ENCODE measurements at regions not wholly inside any gene's neighbourhood (a gene's known extent, or its start where the extent isn't known, plus 50 kb on each side); places are given as distances from the start of the nearest gene placed in this dataset.

GRCh38 chr17:63138713-63139112 is 172.7 kb downstream of the TANC2 start:
- TF ChIP-seq, protein P1, sequence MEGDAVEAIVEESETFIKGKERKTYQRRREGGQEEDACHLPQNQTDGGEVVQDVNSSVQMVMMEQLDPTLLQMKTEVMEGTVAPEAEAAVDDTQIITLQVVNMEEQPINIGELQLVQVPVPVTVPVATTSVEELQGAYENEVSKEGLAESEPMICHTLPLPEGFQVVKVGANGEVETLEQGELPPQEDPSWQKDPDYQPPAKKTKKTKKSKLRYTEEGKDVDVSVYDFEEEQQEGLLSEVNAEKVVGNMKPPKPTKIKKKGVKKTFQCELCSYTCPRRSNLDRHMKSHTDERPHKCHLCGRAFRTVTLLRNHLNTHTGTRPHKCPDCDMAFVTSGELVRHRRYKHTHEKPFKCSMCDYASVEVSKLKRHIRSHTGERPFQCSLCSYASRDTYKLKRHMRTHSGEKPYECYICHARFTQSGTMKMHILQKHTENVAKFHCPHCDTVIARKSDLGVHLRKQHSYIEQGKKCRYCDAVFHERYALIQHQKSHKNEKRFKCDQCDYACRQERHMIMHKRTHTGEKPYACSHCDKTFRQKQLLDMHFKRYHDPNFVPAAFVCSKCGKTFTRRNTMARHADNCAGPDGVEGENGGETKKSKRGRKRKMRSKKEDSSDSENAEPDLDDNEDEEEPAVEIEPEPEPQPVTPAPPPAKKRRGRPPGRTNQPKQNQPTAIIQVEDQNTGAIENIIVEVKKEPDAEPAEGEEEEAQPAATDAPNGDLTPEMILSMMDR (conservative IDR thresholded peaks at IDR 0.05; ENCODE audit: low read length) = no peak
- no peak for TF ChIP-seq EZH2phosphoT487 (IDR thresholded peaks at IDR 0.05; ENCODE audit: borderline replicate concordance)
- no peaks in the 10 kb centered on the region for H3F3A ChIP-seq (ENCODE audit: low read depth)
- peaks cover 5% of the 10 kb centered on the region for H3K4me1 ChIP-seq (ENCODE audit: insufficient read depth, low read length, poor library complexity, severe bottlenecking)

GRCh38 chr17:63139356-63139755 is 173.3 kb downstream of the TANC2 start:
- no peaks in the 10 kb centered on the region for H3F3A ChIP-seq (ENCODE audit: low read depth)
- H3K9me2 ChIP-seq (replicated peaks; ENCODE audit: low read depth, low read length) = no peaks in the 10 kb centered on the region
- TF ChIP-seq, protein P1 (conservative IDR thresholded peaks at IDR 0.05; ENCODE audit: low read length) = no peak
- no peak for TF ChIP-seq EZH2phosphoT487 (IDR thresholded peaks at IDR 0.05; ENCODE audit: borderline replicate concordance)
- no peaks in the 10 kb centered on the region for H3K36me3 ChIP-seq (ENCODE audit: insufficient read depth, low read length)
- H3K27me3 ChIP-seq (ENCODE audit: insufficient read depth, low read length, poor library complexity, severe bottlenecking) = no peaks in the 10 kb centered on the region
- H3K9ac ChIP-seq (ENCODE audit: low read depth, low read length, poor library complexity, severe bottlenecking) = no peak overlapping the region
- H3K4me2 ChIP-seq (ENCODE audit: low read depth, low read length, poor library complexity, severe bottlenecking) = no peak overlapping the region
- no peaks in the 10 kb centered on the region for H4K20me1 ChIP-seq (ENCODE audit: insufficient read depth, low read length, poor library complexity, severe bottlenecking)
- peaks cover 5% of the 10 kb centered on the region for H3K4me1 ChIP-seq (ENCODE audit: insufficient read depth, low read length, poor library complexity, severe bottlenecking)
- no peak overlapping the region for H2AFZ ChIP-seq (ENCODE audit: low read length)
- H3K9me3 ChIP-seq (ENCODE audit: insufficient read depth, low read depth, low read length) = no peaks in the 10 kb centered on the region
- H3K79me2 ChIP-seq (ENCODE audit: insufficient read depth, low read length) = no peaks in the 10 kb centered on the region
- no peak overlapping the region for H3K4me3 ChIP-seq (ENCODE audit: low read length, poor library complexity, severe bottlenecking)

More at GRCh38 chr17:63138713-63139112, 172.7 kb downstream of the TANC2 start:
- no peaks in the 10 kb centered on the region for H4K20me1 ChIP-seq (ENCODE audit: insufficient read depth, low read length, poor library complexity, severe bottlenecking)
- no peak overlapping the region for H3K4me3 ChIP-seq (ENCODE audit: low read length, poor library complexity, severe bottlenecking)
- no peak overlapping the region for H3K4me2 ChIP-seq (ENCODE audit: low read depth, low read length, poor library complexity, severe bottlenecking)
- no peaks in the 10 kb centered on the region for H3K79me2 ChIP-seq (ENCODE audit: insufficient read depth, low read length)
- no peaks in the 10 kb centered on the region for H3K9me2 ChIP-seq (replicated peaks; ENCODE audit: low read depth, low read length)
- no peak overlapping the region for H2AFZ ChIP-seq (ENCODE audit: low read length)
- no peaks in the 10 kb centered on the region for H3K36me3 ChIP-seq (ENCODE audit: insufficient read depth, low read length)
- no peaks in the 10 kb centered on the region for H3K27me3 ChIP-seq (ENCODE audit: insufficient read depth, low read length, poor library complexity, severe bottlenecking)
- no peaks in the 10 kb centered on the region for H3K9me3 ChIP-seq (ENCODE audit: insufficient read depth, low read depth, low read length)
- no peak overlapping the region for H3K9ac ChIP-seq (ENCODE audit: low read depth, low read length, poor library complexity, severe bottlenecking)

DNA sequence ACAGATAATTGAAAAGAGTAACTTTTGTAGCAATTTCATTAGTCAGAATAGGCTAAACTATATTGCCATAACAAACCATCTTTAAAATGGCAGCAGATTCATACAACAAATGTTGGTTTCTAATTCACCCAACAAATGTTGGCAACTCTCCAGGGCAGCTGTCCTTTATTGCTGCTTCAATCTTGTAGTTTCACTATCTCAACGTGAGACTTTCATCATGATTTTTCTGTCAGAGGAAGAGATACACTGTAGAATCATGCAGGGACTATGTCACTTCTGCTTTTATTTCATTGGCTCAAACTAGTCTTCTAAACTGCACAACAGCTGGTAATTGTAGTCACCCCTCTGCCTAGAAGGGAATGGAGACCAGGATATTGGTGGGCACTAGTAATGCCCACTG is 174.2 kb downstream of the TANC2 start:
- Histone ChIP-seq H3K9me2 (replicated peaks; ENCODE audit: low read depth, low read length) (no peaks in the 10 kb centered on the region), H3F3A (ENCODE audit: low read depth) (no peaks in the 10 kb centered on the region), H3K4me2 (ENCODE audit: low read depth, low read length, poor library complexity, severe bottlenecking) (no peak overlapping the region), H4K20me1 (ENCODE audit: insufficient read depth, low read length, poor library complexity, severe bottlenecking) (no peaks in the 10 kb centered on the region), H2AFZ (ENCODE audit: low read length) (no peak overlapping the region), H3K4me1 (ENCODE audit: insufficient read depth, low read length, poor library complexity, severe bottlenecking) (peaks cover 5% of the 10 kb centered on the region), H3K36me3 (ENCODE audit: insufficient read depth, low read length) (no peaks in the 10 kb centered on the region), H3K9me3 (ENCODE audit: insufficient read depth, low read depth, low read length) (no peaks in the 10 kb centered on the region), H3K79me2 (ENCODE audit: insufficient read depth, low read length) (no peaks in the 10 kb centered on the region), H3K9ac (ENCODE audit: low read depth, low read length, poor library complexity, severe bottlenecking) (no peak overlapping the region), H3K27me3 (ENCODE audit: insufficient read depth, low read length, poor library complexity, severe bottlenecking) (no peaks in the 10 kb centered on the region), H3K4me3 (ENCODE audit: low read length, poor library complexity, severe bottlenecking) (no peak overlapping the region)
- TF ChIP-seq, protein P1 (conservative IDR thresholded peaks at IDR 0.05; ENCODE audit: low read length) = no peak
- no peak for TF ChIP-seq EZH2phosphoT487 (IDR thresholded peaks at IDR 0.05; ENCODE audit: borderline replicate concordance)
